Mesothelial cell of epicardium (in vitro differentiated cells): ENCODE measurements at regions not wholly inside any gene's neighbourhood (a gene's known extent, or its start where the extent isn't known, plus 50 kb on each side); places are given as distances from the start of the nearest gene placed in this dataset.

Experiments used
- DNase-seq, 2 experiments: peaks; one replicate each; pipeline ENCODE4 v3.0.0; 2021; ENCODE audit warnings: low spot score in 2 of 2; ENCODE audit not compliant: unreplicated experiment in 2 of 2
- H3K27ac Mint-ChIP-seq: 2 replicates; pipeline ENCODE4 v1.8.0; 2021; ENCODE audit warnings: mixed read lengths
- H3K27me3 Mint-ChIP-seq: 2 replicates; pipeline ENCODE4 v1.8.0; 2021; ENCODE audit warnings: low read depth, mixed read lengths
- H3K36me3 Mint-ChIP-seq: 2 replicates; pipeline ENCODE4 v1.8.0; 2021; ENCODE audit warnings: mixed read lengths
- H3K4me1 Mint-ChIP-seq: 2 replicates; pipeline ENCODE4 v1.8.0; 2021; ENCODE audit warnings: mixed read lengths
- H3K4me3 Mint-ChIP-seq: 2 replicates; pipeline ENCODE4 v1.8.0; 2021; ENCODE audit warnings: mild to moderate bottlenecking, moderate library complexity, mixed read lengths
- H3K9me3 Mint-ChIP-seq: 2 replicates; pipeline ENCODE4 v1.8.0; 2021; ENCODE audit warnings: mixed read lengths
- TF ChIP-seq, protein P1 (sequence below): fragments of 200-600 bp; sonication (generic); IDR thresholded peaks from one replicate; pipeline ENCODE4 v1.5.0; 2021; ENCODE audit warnings: antibody characterized with exemption; ENCODE audit not compliant: unreplicated experiment

DNA sequence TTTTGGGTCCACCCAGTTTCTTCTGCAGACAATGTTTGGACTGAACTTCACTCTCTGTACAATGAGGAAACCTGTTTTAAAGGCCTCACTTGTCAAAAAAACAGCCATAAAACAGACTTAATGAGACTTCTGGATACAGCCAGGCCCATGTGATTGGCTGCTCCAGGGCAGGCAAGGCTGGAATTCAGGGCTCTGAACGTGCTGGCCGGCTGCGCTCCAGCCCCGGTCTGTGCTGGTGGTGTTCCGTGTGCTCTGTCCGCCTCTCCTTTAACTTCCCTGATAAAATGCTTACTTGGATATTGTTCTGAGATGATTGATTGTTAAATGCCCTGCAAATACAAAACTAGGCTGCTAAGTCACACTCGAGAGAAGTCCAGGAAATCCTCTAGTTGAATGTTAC lies 131.2 kb upstream of the KLF4 start:
- Mint-ChIP-seq H3K27ac (peak overlapping the region; percentile 10), H3K36me3 (no peaks in the 10 kb centered on the region), H3K9me3 (no peaks in the 10 kb centered on the region), H3K27me3 (no peaks in the 10 kb centered on the region), H3K4me3 (no peak overlapping the region), H3K4me1 (peaks cover 16% of the 10 kb centered on the region)
- TF ChIP-seq, protein P1, sequence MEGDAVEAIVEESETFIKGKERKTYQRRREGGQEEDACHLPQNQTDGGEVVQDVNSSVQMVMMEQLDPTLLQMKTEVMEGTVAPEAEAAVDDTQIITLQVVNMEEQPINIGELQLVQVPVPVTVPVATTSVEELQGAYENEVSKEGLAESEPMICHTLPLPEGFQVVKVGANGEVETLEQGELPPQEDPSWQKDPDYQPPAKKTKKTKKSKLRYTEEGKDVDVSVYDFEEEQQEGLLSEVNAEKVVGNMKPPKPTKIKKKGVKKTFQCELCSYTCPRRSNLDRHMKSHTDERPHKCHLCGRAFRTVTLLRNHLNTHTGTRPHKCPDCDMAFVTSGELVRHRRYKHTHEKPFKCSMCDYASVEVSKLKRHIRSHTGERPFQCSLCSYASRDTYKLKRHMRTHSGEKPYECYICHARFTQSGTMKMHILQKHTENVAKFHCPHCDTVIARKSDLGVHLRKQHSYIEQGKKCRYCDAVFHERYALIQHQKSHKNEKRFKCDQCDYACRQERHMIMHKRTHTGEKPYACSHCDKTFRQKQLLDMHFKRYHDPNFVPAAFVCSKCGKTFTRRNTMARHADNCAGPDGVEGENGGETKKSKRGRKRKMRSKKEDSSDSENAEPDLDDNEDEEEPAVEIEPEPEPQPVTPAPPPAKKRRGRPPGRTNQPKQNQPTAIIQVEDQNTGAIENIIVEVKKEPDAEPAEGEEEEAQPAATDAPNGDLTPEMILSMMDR: no peak
- peak in 1 of 2 experiments; percentile 42 for DNase-seq

DNA sequence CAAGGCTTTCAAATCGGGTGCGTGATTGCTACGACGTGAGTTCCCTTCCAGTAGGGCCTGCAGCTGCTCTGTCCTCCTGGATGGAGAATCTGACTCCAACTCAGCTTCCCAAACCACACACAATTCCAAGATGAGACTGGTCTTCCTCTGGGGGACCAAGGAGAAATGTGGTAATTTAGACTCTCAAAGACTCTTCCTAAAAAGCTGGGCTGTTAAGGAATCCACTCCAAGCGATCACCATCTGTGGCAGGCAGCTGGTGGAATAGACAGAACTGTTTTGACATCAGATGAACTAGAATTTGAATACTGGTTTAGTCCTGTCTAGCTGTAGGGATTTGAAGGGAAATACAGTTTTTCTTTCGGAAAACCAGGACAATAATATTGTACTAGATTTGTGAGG lies 130.7 kb upstream of the KLF4 start:
- H3K27ac Mint-ChIP-seq: no peak overlapping the region
- TF ChIP-seq, protein P1: no peak
- DNase-seq: no peak
- H3K27me3 Mint-ChIP-seq: no peaks in the 10 kb centered on the region
- H3K4me1 Mint-ChIP-seq: peaks cover 16% of the 10 kb centered on the region
- no peaks in the 10 kb centered on the region for H3K36me3 Mint-ChIP-seq
- no peaks in the 10 kb centered on the region for H3K9me3 Mint-ChIP-seq
- H3K4me3 Mint-ChIP-seq: no peak overlapping the region

DNA sequence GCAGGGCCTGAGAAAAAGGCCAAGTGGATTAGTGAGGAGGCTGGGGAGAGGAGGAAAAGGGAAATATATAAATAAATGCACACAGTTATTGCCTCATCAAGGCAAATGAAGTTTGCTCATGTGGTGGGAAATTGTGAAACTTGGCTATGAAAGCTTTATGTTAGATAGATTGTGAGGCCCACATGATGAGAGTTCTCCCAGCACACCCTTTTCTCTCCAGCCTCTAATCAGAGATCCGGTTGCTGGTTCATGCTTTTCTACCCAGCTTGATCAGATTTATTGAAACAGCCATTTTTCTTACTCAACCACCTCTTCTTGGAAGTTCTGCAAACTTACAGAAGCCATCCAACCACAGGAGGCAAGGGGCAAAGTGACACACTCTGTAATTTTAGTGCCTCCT lies 125.8 kb upstream of the KLF4 start:
- Mint-ChIP-seq H3K36me3 (no peaks in the 10 kb centered on the region), H3K27me3 (no peaks in the 10 kb centered on the region), H3K9me3 (no peaks in the 10 kb centered on the region), H3K4me3 (no peak overlapping the region), H3K27ac (no peak overlapping the region), H3K4me1 (peaks cover 4% of the 10 kb centered on the region)
- DNase-seq: no peak
- TF ChIP-seq, protein P1: no peak

DNA sequence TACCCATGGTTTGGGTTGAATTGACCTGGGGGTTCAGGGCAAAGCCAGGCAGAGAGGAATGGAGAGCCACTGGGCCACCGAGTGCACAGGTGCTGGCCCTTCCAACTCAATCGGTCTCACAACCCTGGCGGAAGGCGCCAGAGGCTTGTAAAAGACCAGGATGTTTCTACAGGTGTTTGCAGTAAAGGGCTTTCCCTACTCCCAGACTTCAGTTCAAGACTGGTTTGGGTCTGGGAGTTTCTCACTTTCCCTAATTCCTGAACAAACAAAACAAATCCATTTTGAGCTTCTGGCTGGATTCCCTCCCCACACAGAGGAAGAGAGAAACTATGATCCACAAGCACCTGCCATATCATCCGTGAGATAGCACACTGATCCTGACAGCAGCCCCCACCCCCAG lies 125.2 kb upstream of the KLF4 start:
- H3K9me3 Mint-ChIP-seq: no peaks in the 10 kb centered on the region
- H3K4me1 Mint-ChIP-seq: peaks cover 3% of the 10 kb centered on the region
- TF ChIP-seq, protein P1: no peak
- no peak overlapping the region for H3K27ac Mint-ChIP-seq
- peaks cover 4% of the 10 kb centered on the region for H3K27me3 Mint-ChIP-seq
- no peaks in the 10 kb centered on the region for H3K36me3 Mint-ChIP-seq
- DNase-seq: no peak
- no peak overlapping the region for H3K4me3 Mint-ChIP-seq

DNA sequence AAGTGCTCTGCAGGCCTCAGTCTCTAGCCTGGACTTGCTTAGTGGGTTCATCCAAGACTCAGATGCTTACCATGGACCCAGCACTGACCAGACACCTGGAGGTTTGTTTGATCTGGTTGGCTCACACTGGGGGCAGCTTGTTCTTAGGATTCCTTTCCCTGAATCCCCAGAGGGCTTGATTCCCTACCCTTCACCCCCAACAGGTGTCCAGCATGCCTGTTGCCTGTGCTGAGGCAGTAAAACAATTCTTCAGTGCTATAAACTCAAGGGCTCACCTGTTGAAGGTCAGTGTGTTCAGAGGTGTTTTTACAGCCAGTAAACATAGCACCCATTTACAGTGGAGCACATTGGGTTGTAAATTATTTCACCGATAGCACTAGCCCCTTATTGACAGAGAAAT lies 123.8 kb upstream of the KLF4 start:
- Mint-ChIP-seq H3K36me3 (no peaks in the 10 kb centered on the region), H3K27ac (no peak overlapping the region), H3K4me1 (no peaks in the 10 kb centered on the region), H3K4me3 (no peak overlapping the region), H3K9me3 (no peaks in the 10 kb centered on the region), H3K27me3 (peaks cover 9% of the 10 kb centered on the region)
- TF ChIP-seq, protein P1: no peak
- DNase-seq: no peak

DNA sequence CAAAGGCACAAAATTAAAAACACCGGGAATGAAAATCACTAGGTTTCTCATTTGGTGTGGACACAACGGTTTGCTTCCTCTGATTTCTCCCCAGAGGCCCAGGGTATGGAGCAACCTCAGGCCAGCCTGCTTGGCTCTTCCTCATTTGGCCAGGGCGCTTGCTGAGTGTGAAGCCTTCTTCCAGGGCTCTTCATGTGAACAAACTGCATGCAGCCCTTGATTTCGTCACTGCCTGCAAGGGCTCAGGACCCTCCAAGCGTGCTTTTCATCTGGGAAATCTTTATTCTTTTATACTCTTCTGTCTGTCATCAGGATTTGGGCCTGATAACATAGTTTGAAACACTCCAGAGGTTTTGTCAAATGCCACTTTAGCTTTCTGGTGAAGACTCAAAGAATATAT lies 122.6 kb upstream of the KLF4 start:
- TF ChIP-seq, protein P1: no peak
- H3K27ac Mint-ChIP-seq: no peak overlapping the region
- no peak for DNase-seq

More for the DNA sequence above, 122.6 kb upstream of the KLF4 start:
- Mint-ChIP-seq H3K4me1 (no peaks in the 10 kb centered on the region), H3K9me3 (no peaks in the 10 kb centered on the region), H3K4me3 (no peak overlapping the region), H3K27me3 (peaks cover 9% of the 10 kb centered on the region), H3K36me3 (no peaks in the 10 kb centered on the region)
